GM19397 (cell line): ENCODE measurements at regions not wholly inside any gene's neighbourhood (a gene's known extent, or its start where the extent isn't known, plus 50 kb on each side); places are given as distances from the start of the nearest gene placed in this dataset.
"Not testable (repeated sequence)": the region's sequence is repeated elsewhere in the genome, so short reads cannot be mapped to it uniquely, and the experiment has no call there.

Experiments used
- ATAC-seq: cut with Tn5 transposase; IDR thresholded peaks from one replicate; pipeline ENCODE4 v1.9.1; 2021; ENCODE audit warnings: mild to moderate bottlenecking, moderate library complexity; ENCODE audit not compliant: unreplicated experiment

DNA sequence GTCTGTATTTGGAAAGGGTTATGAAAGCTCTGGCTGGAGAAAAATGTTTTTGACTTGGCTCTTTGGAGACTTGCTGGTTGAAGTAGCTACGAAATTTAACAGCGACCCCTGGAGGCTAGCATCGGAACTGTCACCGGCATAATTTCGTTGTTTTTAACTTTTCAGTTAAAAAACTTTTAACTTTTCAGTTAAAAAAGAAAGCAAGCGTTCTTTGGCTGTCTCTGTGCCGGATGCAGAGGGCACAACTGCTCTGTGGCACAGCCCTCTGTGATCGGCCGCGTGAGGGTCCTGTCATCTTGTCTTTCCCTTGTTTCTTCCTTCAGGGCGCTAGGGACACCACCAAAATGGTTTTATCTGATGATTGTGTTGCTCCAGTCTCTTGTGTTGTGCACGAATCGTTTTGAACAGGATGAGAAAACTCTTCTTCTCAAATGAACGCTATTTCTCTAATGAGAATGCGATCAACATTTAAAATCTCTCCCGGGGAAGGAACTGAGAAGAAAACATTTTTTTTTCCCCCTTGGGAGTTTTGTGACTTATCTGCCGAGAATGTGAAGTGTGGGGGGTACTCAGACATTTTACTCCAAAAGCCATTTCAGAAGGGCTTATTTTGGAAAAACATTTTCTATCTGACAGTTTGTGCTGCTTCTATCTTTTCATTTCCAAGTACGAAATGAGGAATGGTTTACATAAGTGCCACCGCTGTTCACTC is 57.1 kb downstream of the ADCYAP1 start:
- no peak for ATAC-seq

DNA sequence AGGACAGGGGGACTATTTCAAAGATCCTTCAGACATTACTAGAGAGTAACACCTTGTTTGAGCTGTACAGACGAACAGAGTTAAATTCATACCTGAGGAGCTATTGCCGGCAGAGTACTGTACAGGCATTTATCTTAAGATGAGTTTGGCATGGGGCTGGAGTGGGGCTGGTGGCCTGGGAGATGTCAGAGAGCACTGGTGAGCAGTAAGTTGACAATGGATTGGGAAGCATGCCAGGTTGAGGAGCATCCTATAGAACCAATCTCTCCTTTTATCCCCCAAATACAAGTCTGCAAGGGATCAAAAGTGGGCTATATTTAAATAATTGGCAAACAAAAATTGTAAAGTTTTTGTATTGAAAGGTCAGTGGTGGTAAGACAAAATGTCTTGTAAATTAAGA is 58.6 kb downstream of the ADCYAP1 start:
- ATAC-seq: no peak

GRCh38 chr18:965921-966758 is 61.5 kb downstream of the ADCYAP1 start:
- ATAC-seq: no peak

- no peak for ATAC-seq
Observed at GRCh38 chr18:966759-967576, 62.3 kb downstream of the ADCYAP1 start.

DNA sequence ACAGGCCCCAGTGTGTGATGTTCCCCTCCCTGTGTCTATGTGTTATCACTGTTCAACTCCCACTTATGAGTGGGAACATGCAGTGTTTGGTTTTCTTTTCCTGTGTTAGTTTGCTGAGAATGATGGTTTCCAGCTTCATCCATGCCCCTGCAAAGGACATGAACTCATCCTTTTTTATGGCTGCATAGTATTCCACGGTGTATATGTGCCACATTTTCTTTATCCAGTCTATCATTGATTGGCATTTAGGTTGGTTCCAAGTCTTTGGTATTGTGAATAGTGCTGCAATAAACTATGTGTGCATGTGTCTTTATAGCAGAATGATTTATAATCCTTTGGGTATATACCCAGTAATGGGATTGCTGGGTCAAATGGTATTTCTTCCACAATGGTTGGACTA is 64.2 kb downstream of the ADCYAP1 start:
- not testable (repeated sequence) for ATAC-seq

DNA sequence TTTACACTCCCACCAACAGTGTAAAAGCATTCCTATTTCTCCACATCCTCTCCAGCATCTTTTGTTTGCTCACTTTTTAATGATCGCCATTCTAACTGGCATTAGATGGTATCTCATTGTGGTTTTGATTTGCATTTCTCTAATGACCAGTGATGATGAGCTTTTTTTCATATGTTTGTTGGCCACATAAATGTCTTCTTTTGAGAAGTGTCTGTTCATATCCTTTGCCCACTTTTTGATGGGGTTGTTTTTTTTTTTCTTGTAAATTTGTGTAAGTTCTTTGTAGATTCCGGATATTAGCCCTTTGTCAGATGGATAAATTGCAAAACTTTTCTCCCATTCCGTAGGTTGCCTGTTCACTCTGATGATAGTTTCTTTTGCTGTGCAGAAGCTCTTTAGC is 64.6 kb downstream of the ADCYAP1 start:
- not testable (repeated sequence) for ATAC-seq

DNA sequence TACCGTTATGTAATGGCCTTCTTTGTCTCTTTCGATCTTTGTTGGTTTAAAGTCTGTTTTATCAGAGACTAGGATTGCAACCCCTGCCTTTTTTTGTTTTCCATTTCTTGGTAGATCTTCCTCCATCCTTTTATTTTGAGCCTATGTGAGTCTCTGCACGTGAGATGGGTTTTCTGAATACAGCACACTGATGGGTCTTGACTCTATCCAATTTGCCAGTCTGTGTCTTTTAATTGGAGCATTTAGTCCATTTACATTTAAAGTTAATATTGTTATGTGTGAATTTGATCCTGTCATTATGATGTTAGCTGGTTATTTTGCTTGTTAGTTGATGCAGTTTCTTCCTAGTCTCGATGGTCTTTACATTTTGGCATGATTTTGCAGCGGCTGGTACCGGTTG is 69.9 kb downstream of the ADCYAP1 start:
- not testable (repeated sequence) for ATAC-seq

GRCh38 chr18:976393-977128 is 71.9 kb downstream of the ADCYAP1 start:
- ATAC-seq: not testable (repeated sequence)

DNA sequence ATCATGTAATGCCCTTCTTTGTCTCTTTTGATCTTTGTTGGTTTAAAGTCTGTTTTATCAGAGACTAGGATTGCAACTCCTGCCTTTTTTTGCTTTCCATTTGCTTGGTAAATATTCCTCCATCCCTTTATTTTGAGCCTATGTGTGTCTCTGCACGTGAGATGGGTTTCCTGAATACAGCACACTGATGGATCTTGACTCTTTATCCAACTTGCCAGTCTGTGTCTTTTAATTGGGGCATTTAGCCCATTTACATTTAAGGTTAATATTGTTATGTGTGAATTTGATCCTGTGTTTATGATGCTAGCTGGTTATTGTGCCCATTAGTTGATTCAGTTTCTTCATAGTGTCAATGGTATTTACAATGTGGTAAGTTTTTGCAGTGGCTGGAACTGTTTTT is 72.7 kb downstream of the ADCYAP1 start:
- ATAC-seq: not testable (repeated sequence)

DNA sequence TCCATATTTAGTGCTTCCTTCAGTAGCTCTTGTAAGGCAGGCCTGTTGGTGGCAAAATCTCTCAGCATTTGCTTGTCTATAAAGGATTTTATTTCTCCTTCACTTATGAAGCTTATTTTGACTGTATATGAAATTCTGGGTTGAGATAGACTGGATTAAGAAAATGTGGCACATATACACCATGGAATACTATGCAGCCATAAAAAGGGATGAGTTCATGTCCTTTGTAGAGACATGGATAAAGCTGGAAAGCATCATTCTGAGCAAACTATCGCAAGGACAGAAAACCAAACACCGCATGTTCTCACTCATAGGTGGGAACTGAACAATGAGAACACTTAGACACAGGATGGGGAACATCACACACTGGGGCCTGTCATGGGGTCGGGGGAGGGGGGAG is 73.1 kb downstream of the ADCYAP1 start:
- ATAC-seq: not testable (repeated sequence)

DNA sequence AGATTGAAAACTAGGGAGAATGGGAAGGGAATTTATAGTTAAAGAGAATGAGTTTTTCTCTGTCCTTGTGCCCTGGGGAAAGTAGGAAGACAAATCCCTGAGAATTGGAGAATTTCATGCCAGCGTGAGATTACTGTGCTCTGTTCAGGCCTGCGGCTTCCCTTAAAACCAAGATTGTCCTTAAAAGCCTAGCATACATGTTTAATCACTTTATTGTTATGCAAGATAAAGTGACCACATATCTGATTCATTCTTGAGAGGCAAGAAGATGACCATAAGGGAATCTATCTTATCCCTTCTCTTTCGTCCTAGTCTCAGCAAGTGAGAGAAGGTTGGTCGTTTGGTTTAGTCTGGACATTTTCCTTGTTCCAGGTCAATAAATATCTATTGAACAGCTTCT is 75.9 kb downstream of the ADCYAP1 start:
- ATAC-seq: no peak

DNA sequence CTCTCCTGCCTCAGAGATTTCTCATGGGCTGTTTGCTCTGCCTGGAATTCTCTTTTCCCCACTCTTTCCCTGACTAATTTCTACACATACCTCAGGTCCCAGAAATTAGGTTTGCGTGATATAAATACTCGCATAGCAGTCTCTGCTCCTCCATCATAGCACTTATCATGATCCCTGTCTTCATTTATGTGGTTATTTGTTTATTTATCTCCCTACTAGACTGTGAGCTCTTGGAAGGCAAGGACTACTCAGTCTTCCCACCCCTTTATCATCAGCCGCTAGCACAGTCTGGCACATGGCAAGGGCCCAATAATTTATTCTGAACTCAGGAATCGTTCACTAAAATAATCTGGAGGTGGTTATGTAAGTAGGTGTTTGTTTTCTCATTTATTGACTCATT is 79.3 kb downstream of the ADCYAP1 start:
- no peak for ATAC-seq

DNA sequence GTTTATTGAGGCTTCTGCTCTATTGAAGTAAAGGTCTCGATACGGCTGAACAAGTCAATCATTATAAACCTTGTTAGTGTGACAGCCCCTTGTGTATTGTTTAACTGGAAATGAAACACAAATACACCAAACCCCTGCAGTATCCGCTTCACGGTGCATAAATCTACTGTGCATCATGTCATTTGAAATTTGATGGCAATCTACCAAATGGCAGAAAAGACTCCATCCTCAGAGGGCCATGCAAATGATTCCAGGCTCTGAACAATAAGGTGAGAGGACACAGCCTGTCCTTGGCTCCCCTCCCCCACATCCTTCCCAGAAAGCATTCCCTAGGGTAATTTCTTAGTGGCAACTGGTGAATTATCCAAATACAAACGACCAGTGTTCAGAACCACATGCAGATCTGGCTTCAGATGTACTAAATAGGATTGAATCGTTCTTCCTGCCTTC is 80.6 kb downstream of the ADCYAP1 start:
- no peak for ATAC-seq

DNA sequence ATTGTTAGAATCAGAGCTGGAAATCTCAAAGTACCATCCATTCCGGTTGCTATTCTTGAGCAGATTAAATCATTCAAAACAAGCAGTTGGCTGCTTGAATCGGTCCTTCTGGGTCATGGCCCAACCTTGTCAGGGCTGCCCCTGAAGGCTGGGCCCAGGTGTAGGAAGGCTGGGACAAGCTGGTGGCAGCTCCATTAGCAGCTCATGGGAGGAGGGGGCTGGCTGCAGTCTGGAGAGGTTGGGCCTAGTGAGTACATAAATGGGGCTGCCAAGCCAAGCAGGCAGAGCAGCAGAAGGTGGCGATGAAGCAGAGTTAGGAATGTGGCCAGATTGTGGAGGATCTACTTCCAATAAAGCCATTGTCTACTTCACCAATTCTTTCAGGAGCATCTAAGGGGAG is 81.4 kb downstream of the ADCYAP1 start:
- no peak for ATAC-seq

DNA sequence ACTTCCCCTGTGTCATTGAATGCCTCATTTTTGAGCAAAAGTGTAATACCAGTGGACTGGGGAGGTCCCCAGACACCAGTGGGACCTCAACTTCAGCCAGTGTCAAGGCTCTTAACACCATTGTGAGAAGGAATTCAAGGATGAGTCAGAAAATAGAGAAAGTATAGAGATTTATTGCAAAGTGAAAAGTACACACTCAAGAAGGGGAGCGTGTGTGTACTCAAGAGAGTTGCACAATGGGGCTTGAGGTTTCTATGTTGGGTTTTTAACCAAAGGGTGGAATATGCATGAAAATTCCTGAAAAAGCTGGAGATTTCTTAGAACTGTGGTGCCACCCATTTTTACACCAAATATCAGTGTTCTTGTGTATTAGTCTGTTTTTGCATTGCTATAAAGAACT is 81.9 kb downstream of the ADCYAP1 start:
- no peak for ATAC-seq

DNA sequence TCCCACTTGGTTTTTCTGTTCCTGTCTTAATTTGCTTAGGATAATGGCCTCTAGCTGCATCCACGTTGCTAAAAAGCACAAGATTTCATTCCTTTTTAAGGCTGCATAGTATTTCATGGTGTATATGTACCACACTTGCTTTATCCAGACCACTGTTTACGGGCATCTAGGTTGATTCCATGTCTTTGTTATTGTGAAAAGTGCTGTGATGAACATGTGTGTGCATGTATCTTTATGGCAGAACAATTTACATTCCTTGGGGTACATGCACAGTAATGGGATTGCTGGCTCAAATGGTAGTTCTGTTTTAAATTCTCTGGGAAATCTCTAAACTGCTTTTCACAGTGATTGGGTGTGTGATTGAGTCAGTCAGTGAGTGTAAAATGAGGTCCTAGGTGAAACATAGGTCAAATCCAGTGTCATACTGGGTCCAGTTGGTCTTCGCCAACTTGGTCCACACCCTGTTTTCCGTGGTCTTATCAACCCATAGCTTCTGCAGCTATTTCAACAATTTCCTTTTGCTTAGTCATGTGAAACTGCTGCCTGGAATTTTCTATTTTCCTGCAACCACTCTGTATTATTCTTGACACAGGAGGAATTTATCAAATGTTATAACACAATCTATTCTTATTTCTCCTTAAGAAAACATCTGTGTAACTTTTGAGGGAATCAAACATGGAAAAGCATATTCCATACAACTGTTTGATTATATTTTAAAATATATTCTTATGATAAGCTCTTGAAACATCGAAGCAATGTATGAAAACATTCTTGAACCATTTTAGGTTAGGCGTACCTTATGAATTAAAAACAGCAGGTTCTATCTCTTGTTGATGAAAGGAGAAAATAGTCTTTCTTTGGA is 82.9 kb downstream of the ADCYAP1 start:
- no peak for ATAC-seq

DNA sequence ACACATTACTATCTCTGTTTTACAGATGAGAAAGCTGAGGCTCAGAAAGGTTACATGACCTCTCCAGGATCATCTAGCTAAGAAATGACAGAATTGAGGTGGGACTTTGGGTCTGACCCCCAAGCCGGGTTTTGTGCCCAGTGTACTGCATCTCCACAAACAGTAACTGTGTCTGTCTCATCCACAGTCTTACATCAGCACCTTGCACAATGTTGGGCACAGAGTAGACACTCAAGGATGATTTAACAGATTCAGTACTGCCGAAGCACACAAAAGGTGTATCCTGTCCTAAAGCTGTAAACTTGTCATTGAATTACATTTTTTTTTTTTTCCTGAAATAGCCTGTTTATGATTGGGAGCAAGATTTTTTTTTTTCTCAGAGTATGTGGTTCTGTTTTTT is 84.8 kb downstream of the ADCYAP1 start:
- no peak for ATAC-seq

- ATAC-seq: no peak
Observed at GRCh38 chr18:990197-990596, 85.5 kb downstream of the ADCYAP1 start.

GRCh38 chr18:991441-991840 is 86.8 kb downstream of the ADCYAP1 start:
- no peak for ATAC-seq

- ATAC-seq: no peak
Observed at GRCh38 chr18:993560-993959, 88.9 kb downstream of the ADCYAP1 start.
